ENCODE measurements at regions not wholly inside any gene's neighbourhood (a gene's known extent, or its start where the extent isn't known, plus 50 kb on each side); places are given as distances from the start of the nearest gene placed in this dataset.

- DNase-seq = no peak
- H3K4me1 Mint-ChIP-seq = no peaks in the 10 kb centered on the region
- Histone ChIP-seq H3K9me3 (ENCODE audit: low read length) (no peaks in the 10 kb centered on the region), H3K36me3 (ENCODE audit: insufficient read depth, low read length) (no peaks in the 10 kb centered on the region), H3K27me3 (ENCODE audit: insufficient read depth, low read length, poor library complexity, severe bottlenecking) (no peaks in the 10 kb centered on the region), H3K4me3 (ENCODE audit: low read length) (no peak overlapping the region), H3K4me1 (ENCODE audit: insufficient read depth, low read length) (no peaks in the 10 kb centered on the region), H3K27ac (ENCODE audit: low read depth, low read length) (no peak overlapping the region)
- peaks cover 0 to 14% (median 6%) of the 10 kb centered on the region in 5 donors for H3K9me3 Mint-ChIP-seq
- no peak overlapping the region for H3K4me3 Mint-ChIP-seq
- POLR2A ChIA-PET = no interaction called here
- no peaks in the 10 kb centered on the region for H3K36me3 Mint-ChIP-seq
- CTCF ChIA-PET = no interaction called here
- no peak overlapping the region for H3K27ac Mint-ChIP-seq
- no peaks in the 10 kb centered on the region for H3K27me3 Mint-ChIP-seq
These were observed 686.4 kb downstream of the HTR1B start for GRCh38 chr6:76776876-76777275.

GRCh38 chr6:76774781-76775384, 688.4 kb downstream of the HTR1B start:
- Histone ChIP-seq H3K9me3 (ENCODE audit: low read length) (no peaks in the 10 kb centered on the region), H3K36me3 (ENCODE audit: insufficient read depth, low read length) (no peaks in the 10 kb centered on the region), H3K27me3 (ENCODE audit: insufficient read depth, low read length, poor library complexity, severe bottlenecking) (no peaks in the 10 kb centered on the region), H3K4me1 (ENCODE audit: insufficient read depth, low read length) (no peaks in the 10 kb centered on the region), H3K27ac (ENCODE audit: low read depth, low read length) (no peak overlapping the region), H3K4me3 (ENCODE audit: low read length) (no peak overlapping the region)
- Mint-ChIP-seq H3K4me1 (no peaks in the 10 kb centered on the region), H3K36me3 (peaks cover 0 to 1% (median 0%) of the 10 kb centered on the region in 3 donors), H3K27ac (no peak overlapping the region), H3K27me3 (no peaks in the 10 kb centered on the region), H3K4me3 (no peak overlapping the region), H3K9me3 (peaks cover 0 to 11% (median 5%) of the 10 kb centered on the region in 5 donors)
- no peak for DNase-seq
- POLR2A ChIA-PET = no interaction called here
- CTCF ChIA-PET = no interaction called here

- ChIA-PET CTCF (no interaction called here), POLR2A (no interaction called here)
- Mint-ChIP-seq H3K27ac (no peak overlapping the region), H3K27me3 (no peaks in the 10 kb centered on the region), H3K4me3 (no peak overlapping the region), H3K36me3 (peaks cover 0 to 1% (median 0%) of the 10 kb centered on the region in 3 donors), H3K9me3 (peaks cover 0 to 11% (median 5%) of the 10 kb centered on the region in 5 donors), H3K4me1 (no peaks in the 10 kb centered on the region)
- H3K9me3 ChIP-seq (ENCODE audit: low read length) = no peaks in the 10 kb centered on the region
- no peak overlapping the region for H3K4me3 ChIP-seq (ENCODE audit: low read length)
- no peak for DNase-seq
- no peak overlapping the region for H3K27ac ChIP-seq (ENCODE audit: low read depth, low read length)
- H3K27me3 ChIP-seq (ENCODE audit: insufficient read depth, low read length, poor library complexity, severe bottlenecking) = no peaks in the 10 kb centered on the region
- H3K4me1 ChIP-seq (ENCODE audit: insufficient read depth, low read length) = no peaks in the 10 kb centered on the region
- no peaks in the 10 kb centered on the region for H3K36me3 ChIP-seq (ENCODE audit: insufficient read depth, low read length)
These were observed 690.3 kb downstream of the HTR1B start for GRCh38 chr6:76772951-76773350.

GRCh38 chr6:76771059-76771634, 692.1 kb downstream of the HTR1B start:
- Histone ChIP-seq H3K27ac (ENCODE audit: low read depth, low read length) (no peak overlapping the region), H3K4me3 (ENCODE audit: low read length) (no peak overlapping the region), H3K4me1 (ENCODE audit: insufficient read depth, low read length) (no peaks in the 10 kb centered on the region), H3K27me3 (ENCODE audit: insufficient read depth, low read length, poor library complexity, severe bottlenecking) (no peaks in the 10 kb centered on the region), H3K36me3 (ENCODE audit: insufficient read depth, low read length) (no peaks in the 10 kb centered on the region), H3K9me3 (ENCODE audit: low read length) (no peaks in the 10 kb centered on the region)
- ChIA-PET POLR2A (no interaction called here), CTCF (no interaction called here)
- H3K27me3 Mint-ChIP-seq = no peaks in the 10 kb centered on the region
- no peak overlapping the region for H3K27ac Mint-ChIP-seq
- H3K4me1 Mint-ChIP-seq = no peaks in the 10 kb centered on the region
- peaks cover 0 to 1% (median 0%) of the 10 kb centered on the region in 3 donors for H3K36me3 Mint-ChIP-seq
- no peak for DNase-seq
- H3K4me3 Mint-ChIP-seq = no peak overlapping the region
- peaks cover 0 to 11% (median 5%) of the 10 kb centered on the region in 5 donors for H3K9me3 Mint-ChIP-seq

- H3K27me3 ChIP-seq (ENCODE audit: insufficient read depth, low read length, poor library complexity, severe bottlenecking) = no peaks in the 10 kb centered on the region
- H3K36me3 ChIP-seq (ENCODE audit: insufficient read depth, low read length) = no peaks in the 10 kb centered on the region
- H3K9me3 ChIP-seq (ENCODE audit: low read length) = no peaks in the 10 kb centered on the region
- Mint-ChIP-seq H3K4me3 (no peak overlapping the region), H3K27me3 (no peaks in the 10 kb centered on the region), H3K4me1 (no peaks in the 10 kb centered on the region), H3K36me3 (peaks cover 0 to 1% (median 0%) of the 10 kb centered on the region in 3 donors), H3K9me3 (peaks cover 0 to 11% (median 5%) of the 10 kb centered on the region in 5 donors), H3K27ac (no peak overlapping the region)
- DNase-seq = no peak
- ChIA-PET CTCF (no interaction called here), POLR2A (no interaction called here)
- H3K27ac ChIP-seq (ENCODE audit: low read depth, low read length) = no peak overlapping the region
- no peak overlapping the region for H3K4me3 ChIP-seq (ENCODE audit: low read length)
- no peaks in the 10 kb centered on the region for H3K4me1 ChIP-seq (ENCODE audit: insufficient read depth, low read length)
These were observed 693.0 kb downstream of the HTR1B start for GRCh38 chr6:76770281-76770680.

GRCh38 chr6:76768556-76768955, 694.7 kb downstream of the HTR1B start:
- H3K27me3 ChIP-seq (ENCODE audit: insufficient read depth, low read length, poor library complexity, severe bottlenecking) = no peaks in the 10 kb centered on the region
- Mint-ChIP-seq H3K27ac (no peak overlapping the region), H3K4me3 (no peak overlapping the region), H3K27me3 (no peaks in the 10 kb centered on the region), H3K36me3 (peaks cover 0 to 1% (median 0%) of the 10 kb centered on the region in 3 donors), H3K4me1 (no peaks in the 10 kb centered on the region), H3K9me3 (peaks cover 0 to 11% (median 4%) of the 10 kb centered on the region in 5 donors)
- no peaks in the 10 kb centered on the region for H3K4me1 ChIP-seq (ENCODE audit: insufficient read depth, low read length)
- no peaks in the 10 kb centered on the region for H3K9me3 ChIP-seq (ENCODE audit: low read length)
- POLR2A ChIA-PET = no interaction called here
- no peak overlapping the region for H3K27ac ChIP-seq (ENCODE audit: low read depth, low read length)
- no peak overlapping the region for H3K4me3 ChIP-seq (ENCODE audit: low read length)
- H3K36me3 ChIP-seq (ENCODE audit: insufficient read depth, low read length) = no peaks in the 10 kb centered on the region
- CTCF ChIA-PET = no interaction called here
- DNase-seq = no peak

GRCh38 chr6:76764057-76764456, 691.6 kb upstream of the IMPG1 start:
- H3K27ac Mint-ChIP-seq = no peak overlapping the region
- H3K36me3 ChIP-seq (ENCODE audit: insufficient read depth, low read length) = no peaks in the 10 kb centered on the region
- H3K9me3 ChIP-seq (ENCODE audit: low read length) = no peaks in the 10 kb centered on the region
- no peak overlapping the region for H3K4me3 Mint-ChIP-seq
- H3K27me3 ChIP-seq (ENCODE audit: insufficient read depth, low read length, poor library complexity, severe bottlenecking) = no peaks in the 10 kb centered on the region
- no peaks in the 10 kb centered on the region for H3K4me1 ChIP-seq (ENCODE audit: insufficient read depth, low read length)
- H3K4me3 ChIP-seq (ENCODE audit: low read length) = no peak overlapping the region
- POLR2A ChIA-PET = no interaction called here
- H3K9me3 Mint-ChIP-seq = peaks cover 0 to 3% (median 3%) of the 10 kb centered on the region in 5 donors
- no peaks in the 10 kb centered on the region for H3K4me1 Mint-ChIP-seq
- no peaks in the 10 kb centered on the region for H3K27me3 Mint-ChIP-seq
- H3K36me3 Mint-ChIP-seq = no peaks in the 10 kb centered on the region
- CTCF ChIA-PET = no interaction called here
- H3K27ac ChIP-seq (ENCODE audit: low read depth, low read length) = no peak overlapping the region
- DNase-seq = no peak

- ChIA-PET CTCF (no interaction called here), POLR2A (no interaction called here)
These were observed 680.4 kb upstream of the IMPG1 start for GRCh38 chr6:76752841-76753240.

More at GRCh38 chr6:76752841-76753240, 680.4 kb upstream of the IMPG1 start:
- Mint-ChIP-seq H3K9me3 (peaks cover 2 to 12% (median 5%) of the 10 kb centered on the region in 5 donors), H3K36me3 (no peaks in the 10 kb centered on the region), H3K4me3 (no peak overlapping the region), H3K27me3 (no peaks in the 10 kb centered on the region), H3K4me1 (no peaks in the 10 kb centered on the region), H3K27ac (no peak overlapping the region)
- Histone ChIP-seq H3K4me3 (ENCODE audit: low read length) (no peak overlapping the region), H3K27me3 (ENCODE audit: insufficient read depth, low read length, poor library complexity, severe bottlenecking) (no peaks in the 10 kb centered on the region), H3K9me3 (ENCODE audit: low read length) (no peaks in the 10 kb centered on the region), H3K36me3 (ENCODE audit: insufficient read depth, low read length) (no peaks in the 10 kb centered on the region), H3K4me1 (ENCODE audit: insufficient read depth, low read length) (no peaks in the 10 kb centered on the region), H3K27ac (ENCODE audit: low read depth, low read length) (no peak overlapping the region)
- no peak for DNase-seq

All from CD8-positive, alpha-beta memory T cell (primary cell).